Keratinocyte (primary cell): ENCODE measurements at regions not wholly inside any gene's neighbourhood (a gene's known extent, or its start where the extent isn't known, plus 50 kb on each side); places are given as distances from the start of the nearest gene placed in this dataset.

Source experiments
- DNase-seq: peaks from one replicate; pipeline ENCODE4 v3.0.0-alpha.2; 2011; ENCODE audit warnings: low read depth, missing footprints, low spot score
- FAIRE-seq: peaks from 2 replicates; lab custom pipeline; 2011; peaks lifted over from hg19 to GRCh38; lab: Jason Lieb, UNC
- H2AFZ ChIP-seq: 2 replicates; pipeline ENCODE4 v1.6.0; 2012; ENCODE audit warnings: low read length, control low read depth, inconsistent platforms; ENCODE audit not compliant: control insufficient read depth
- H3K27ac ChIP-seq: 2 replicates; pipeline ENCODE4 v1.5.1; 2011; ENCODE audit warnings: low read length; ENCODE audit not compliant: control insufficient read depth, insufficient read depth
- H3K27me3 ChIP-seq: 3 replicates; pipeline ENCODE4 v1.6.0; 2011; ENCODE audit warnings: low read length; ENCODE audit not compliant: control insufficient read depth, insufficient read depth; ENCODE audit errors: extremely low read depth
- H3K36me3 ChIP-seq, 2 experiments: 2 replicates in 1 of 2; 3 replicates in 1 of 2; pipeline ENCODE4 v1.5.1; 2011; ENCODE audit warnings: low read length in 2 of 2, mild to moderate bottlenecking in 1 of 2; ENCODE audit not compliant: control insufficient read depth in 2 of 2, insufficient read depth in 2 of 2; ENCODE audit errors: extremely low read depth in 1 of 2
- H3K4me1 ChIP-seq: 3 replicates; pipeline ENCODE4 v1.5.1; 2011; ENCODE audit warnings: low read length; ENCODE audit not compliant: control insufficient read depth, insufficient read depth; ENCODE audit errors: extremely low read depth
- H3K4me2 ChIP-seq: 3 replicates; pipeline ENCODE4 v1.6.0; 2011; ENCODE audit warnings: low read depth, low read length; ENCODE audit not compliant: control insufficient read depth, insufficient read depth; ENCODE audit errors: extremely low read depth
- H3K4me3 ChIP-seq, 3 experiments: fragments of 200-600 bp in 1 of 3; sonication (generic) in 1 of 3; 2 replicates in 2 of 3; 3 replicates in 1 of 3; pipeline ENCODE4 v1.5.1; 2011 to 2016; ENCODE audit warnings: low read length in 3 of 3, mild to moderate bottlenecking in 3 of 3, control low read depth in 2 of 3, inconsistent platforms in 1 of 3, low read depth in 1 of 3, mixed read lengths in 1 of 3, mixed run types in 1 of 3, moderate library complexity in 1 of 3; ENCODE audit not compliant: control insufficient read depth in 2 of 3, insufficient read depth in 2 of 3; ENCODE audit errors: extremely low read depth in 1 of 3
- H3K79me2 ChIP-seq: 2 replicates; pipeline ENCODE4 v1.6.0; 2012; ENCODE audit warnings: low read length; ENCODE audit not compliant: control insufficient read depth, insufficient read depth
- H3K9ac ChIP-seq: 3 replicates; pipeline ENCODE4 v1.6.0; 2011; ENCODE audit warnings: low read length; ENCODE audit not compliant: control insufficient read depth, insufficient read depth; ENCODE audit errors: extremely low read depth
- H3K9me1 ChIP-seq: 3 replicates; pipeline ENCODE4 v1.6.0; 2011; ENCODE audit warnings: low read length; ENCODE audit not compliant: control insufficient read depth, insufficient read depth; ENCODE audit errors: extremely low read depth
- H3K9me3 ChIP-seq: 2 replicates; pipeline ENCODE4 v1.5.1; 2012; ENCODE audit warnings: low read depth, low read length; ENCODE audit not compliant: control insufficient read depth
- H4K20me1 ChIP-seq: 3 replicates; pipeline ENCODE4 v1.6.0; 2011; ENCODE audit warnings: low read length; ENCODE audit not compliant: control insufficient read depth, insufficient read depth; ENCODE audit errors: extremely low read depth
- CTCF ChIP-seq, 3 experiments: IDR thresholded peaks in 1 of 3; conservative IDR thresholded peaks in 1 of 3; optimal IDR thresholded peaks in 1 of 3; 2 replicates in 2 of 3; 3 replicates in 1 of 3; pipeline versions ENCODE3 to v1.5.1; 2011; ENCODE audit warnings: low read length in 3 of 3, mild to moderate bottlenecking in 3 of 3, moderate library complexity in 2 of 3, control low read depth in 1 of 3, inconsistent platforms in 1 of 3; ENCODE audit not compliant: insufficient read depth in 2 of 3; ENCODE audit errors: extremely low read depth in 1 of 3
- EZH2 ChIP-seq: IDR thresholded peaks from one replicate; pipeline ENCODE4 v1.6.1; 2012; ENCODE audit warnings: inconsistent platforms, mild to moderate bottlenecking, low read length, moderate library complexity
- dilution Hi-C: fragments of 300-500 bp; cut with MboI; formaldehyde crosslinking; loops from one replicate; pipeline ENCODE4 v1.7.0; 2020; ENCODE audit warnings: low sequenced_read_pairs; ENCODE audit not compliant: extremely low pct_ligation_motif_present

GRCh38 chr14:83867566-83868225 is 1662.2 kb upstream of the FLRT2 start:
- no peak overlapping the region for H3K4me2 ChIP-seq
- no peaks in the 10 kb centered on the region for H3K9me1 ChIP-seq
- FAIRE-seq = no peak
- no peaks in the 10 kb centered on the region for H3K79me2 ChIP-seq
- no peak for DNase-seq
- TF ChIP-seq EZH2 = no peak
- no peak for TF ChIP-seq CTCF (optimal IDR thresholded peaks at IDR 0.05 in 1 of 3, IDR thresholded peaks at IDR 0.05 in 1 of 3, conservative IDR thresholded peaks at IDR 0.05 in 1 of 3; ENCODE audit: extremely low read depth in 1 of 3, insufficient read depth in 2 of 3, low read length in 3 of 3)
- H3K9me3 ChIP-seq = no peaks in the 10 kb centered on the region
- H3K27ac ChIP-seq = no peak overlapping the region
- H2AFZ ChIP-seq = no peak overlapping the region
- no peak overlapping the region for H3K4me3 ChIP-seq
- no peaks in the 10 kb centered on the region for H3K4me1 ChIP-seq
- no peaks in the 10 kb centered on the region for H3K27me3 ChIP-seq
- dilution Hi-C loops = no loop called here
- no peak overlapping the region for H3K9ac ChIP-seq
- no peaks in the 10 kb centered on the region for H4K20me1 ChIP-seq
- no peaks in the 10 kb centered on the region for H3K36me3 ChIP-seq

DNA sequence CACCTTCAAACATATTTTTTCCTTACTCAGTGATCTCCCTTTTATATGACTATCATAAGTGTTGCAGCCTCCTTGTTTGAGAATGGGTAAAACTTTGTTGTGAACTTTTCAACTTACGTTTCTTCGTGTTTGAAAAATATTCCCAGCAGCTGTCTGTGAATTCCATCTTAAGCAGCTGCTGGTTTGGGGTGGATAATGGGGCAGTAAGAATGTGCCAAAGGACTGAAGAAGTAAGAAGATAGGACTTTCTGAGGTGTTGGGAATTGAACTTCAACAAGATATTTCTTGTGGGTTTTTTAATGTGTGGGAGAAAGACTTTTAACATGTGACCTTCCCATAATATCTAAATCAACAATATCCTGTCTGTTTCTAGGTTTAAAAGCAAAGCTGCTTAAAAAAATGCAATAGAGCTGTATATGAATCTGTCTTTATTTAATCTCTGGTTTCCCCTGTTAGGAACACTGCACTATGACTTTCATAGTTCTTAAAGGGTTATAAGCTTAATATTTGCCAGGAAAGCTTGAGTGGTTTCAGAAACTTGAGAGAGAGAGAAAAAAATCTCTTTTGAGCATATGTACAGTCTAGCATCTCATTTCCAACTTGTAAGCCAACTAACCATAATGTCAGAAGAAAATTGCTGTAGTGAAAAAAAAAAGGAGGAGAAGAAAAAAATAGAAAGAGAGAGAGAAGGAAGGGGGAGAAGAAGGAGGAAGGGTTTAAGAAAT is 1659.2 kb upstream of the FLRT2 start:
- no peaks in the 10 kb centered on the region for H4K20me1 ChIP-seq
- no peaks in the 10 kb centered on the region for H3K9me3 ChIP-seq
- DNase-seq (no peak), FAIRE-seq (no peak)
- H3K9ac ChIP-seq = no peak overlapping the region
- H3K9me1 ChIP-seq = no peaks in the 10 kb centered on the region
- no peaks in the 10 kb centered on the region for H3K36me3 ChIP-seq
- no peaks in the 10 kb centered on the region for H3K27me3 ChIP-seq
- H2AFZ ChIP-seq = no peak overlapping the region
- no peak overlapping the region for H3K4me2 ChIP-seq
- no peak overlapping the region for H3K4me3 ChIP-seq
- no peak overlapping the region for H3K27ac ChIP-seq
- no peaks in the 10 kb centered on the region for H3K79me2 ChIP-seq
- TF ChIP-seq CTCF (optimal IDR thresholded peaks at IDR 0.05 in 1 of 3, IDR thresholded peaks at IDR 0.05 in 1 of 3, conservative IDR thresholded peaks at IDR 0.05 in 1 of 3; ENCODE audit: extremely low read depth in 1 of 3, insufficient read depth in 2 of 3, low read length in 3 of 3) = no peak
- no peak for TF ChIP-seq EZH2
- H3K4me1 ChIP-seq = no peaks in the 10 kb centered on the region
- dilution Hi-C loops = no loop called here
